IMR-90 (cell line): ENCODE measurements at regions not wholly inside any gene's neighbourhood (a gene's known extent, or its start where the extent isn't known, plus 50 kb on each side); places are given as distances from the start of the nearest gene placed in this dataset.

ENCODE experiments used
- ATAC-seq: fragments of 200-7000 bp; cut with Tn5 transposase; 2 replicates; pipeline ENCODE4 v1.9.1; 2020; ENCODE audit warnings: low read depth, mild to moderate bottlenecking, moderate library complexity
- BruUV-seq: library from RNA; stranded (reverse); fragments of 400-500 nt; replicated peaks from 2 replicates; lab custom pipeline; 2021; lab: Mats Ljungman, UMichigan
- CTCF ChIA-PET: fragments of 300-600 bp; formaldehyde crosslinking; extraction: SDS; loops from one replicate; lab custom pipeline; 2021; ENCODE audit warnings: antibody characterized with exemption; lab: Yijun Ruan, JAX
- POLR2A ChIA-PET: fragments of 300-600 bp; sonication (Branson Sonifier 250); formaldehyde crosslinking; loops from one replicate; lab custom pipeline; 2022; ENCODE audit warnings: antibody characterized with exemption; ENCODE audit not compliant: unreplicated experiment; lab: Charles Lee
- DNase-seq: peaks from one replicate; pipeline ENCODE4 v3.0.0; 2013
- H2AFZ ChIP-seq: replicated peaks from 2 replicates; pipeline ENCODE3; 2013; ENCODE audit warnings: low read length, mild to moderate bottlenecking; ENCODE audit not compliant: poor library complexity
- H2AK5ac ChIP-seq: 2 replicates; pipeline ENCODE4 v1.6.1; 2013; ENCODE audit warnings: low read depth, low read length, inconsistent platforms
- H2AK9ac ChIP-seq: replicated peaks from 2 replicates; pipeline ENCODE3; 2013; ENCODE audit warnings: mild to moderate bottlenecking, low read depth, low read length, moderate library complexity; ENCODE audit not compliant: poor library complexity
- H2BK120ac ChIP-seq: 2 replicates; pipeline ENCODE4 v1.6.1; 2013; ENCODE audit warnings: low read depth, low read length, inconsistent platforms
- H2BK15ac ChIP-seq: 3 replicates; pipeline ENCODE4 v1.6.1; 2013; ENCODE audit warnings: low read depth, low read length, inconsistent platforms
- H2BK20ac ChIP-seq: 2 replicates; pipeline ENCODE4 v1.6.1; 2013; ENCODE audit warnings: low read depth, mild to moderate bottlenecking, inconsistent platforms, low read length, moderate library complexity
- H2BK5ac ChIP-seq: 2 replicates; pipeline ENCODE4 v1.6.1; 2013; ENCODE audit warnings: mild to moderate bottlenecking, low read depth, low read length, inconsistent platforms; ENCODE audit not compliant: poor library complexity, severe bottlenecking
- H3K14ac ChIP-seq: replicated peaks from 2 replicates; pipeline ENCODE4 v1.6.1; 2013; ENCODE audit warnings: low read depth, low read length, inconsistent platforms
- H3K18ac ChIP-seq: 2 replicates; pipeline ENCODE4 v1.6.1; 2013; ENCODE audit warnings: low read depth, low read length, control low read depth
- H3K23ac ChIP-seq: 2 replicates; pipeline ENCODE4 v1.6.1; 2013; ENCODE audit warnings: low read depth, low read length, inconsistent platforms
- H3K27ac ChIP-seq: 2 replicates; pipeline ENCODE4 v1.5.1; 2013; ENCODE audit warnings: mild to moderate bottlenecking, control low read depth, low read length; ENCODE audit not compliant: insufficient read depth
- H3K27me3 ChIP-seq: 2 replicates; pipeline ENCODE4 v1.6.1; 2013; ENCODE audit warnings: low read length; ENCODE audit not compliant: control insufficient read depth, insufficient read depth
- H3K36me3 ChIP-seq: 2 replicates; pipeline ENCODE4 v1.6.1; 2013; ENCODE audit warnings: low read length, mixed read lengths; ENCODE audit not compliant: control insufficient read depth, insufficient read depth
- H3K4ac ChIP-seq: 2 replicates; pipeline ENCODE4 v1.6.1; 2013; ENCODE audit warnings: low read depth, low read length, inconsistent platforms
- H3K4me1 ChIP-seq: 2 replicates; pipeline ENCODE4 v1.6.1; 2013; ENCODE audit warnings: low read length, mixed read lengths; ENCODE audit not compliant: control insufficient read depth, insufficient read depth
- H3K4me2 ChIP-seq: 2 replicates; pipeline ENCODE4 v1.6.1; 2013; ENCODE audit warnings: low read depth, mild to moderate bottlenecking, control low read depth, low read length, moderate library complexity
- H3K4me3 ChIP-seq: 2 replicates; pipeline ENCODE4 v1.5.1; 2013; ENCODE audit warnings: low read depth, mild to moderate bottlenecking, control low read depth, low read length, moderate library complexity; ENCODE audit not compliant: insufficient read depth
- H3K56ac ChIP-seq: 2 replicates; pipeline ENCODE4 v1.6.1; 2013; ENCODE audit warnings: low read length, inconsistent platforms; ENCODE audit not compliant: insufficient read depth; ENCODE audit errors: extremely low read depth
- H3K79me1 ChIP-seq, 2 experiments: 2 replicates each; pipeline ENCODE4 v1.6.1; 2013; ENCODE audit warnings: low read length in 2 of 2, inconsistent platforms in 1 of 2, low read depth in 1 of 2
- H3K9ac ChIP-seq: 2 replicates; pipeline ENCODE4 v1.6.1; 2013; ENCODE audit warnings: low read depth, low read length, control low read depth
- H3K9me1 ChIP-seq: 2 replicates; pipeline ENCODE4 v1.6.1; 2013; ENCODE audit warnings: low read length, inconsistent platforms; ENCODE audit not compliant: insufficient read depth
- H3K9me3 ChIP-seq: 2 replicates; pipeline ENCODE4 v1.6.1; 2013; ENCODE audit warnings: low read length; ENCODE audit not compliant: control insufficient read depth, insufficient read depth
- H4K20me1 ChIP-seq: 2 replicates; pipeline ENCODE4 v1.6.1; 2013; ENCODE audit warnings: low read length, inconsistent platforms; ENCODE audit not compliant: insufficient read depth
- H4K5ac ChIP-seq: 2 replicates; pipeline ENCODE4 v1.6.1; 2013; ENCODE audit warnings: mild to moderate bottlenecking, low read depth, low read length, control low read depth
- H4K8ac ChIP-seq, 2 experiments: 2 replicates each; pipeline ENCODE4 v1.6.1; 2013; ENCODE audit warnings: low read depth in 2 of 2, low read length in 2 of 2, control low read depth in 1 of 2, inconsistent platforms in 1 of 2
- H4K91ac ChIP-seq: 2 replicates; pipeline ENCODE4 v1.6.1; 2013; ENCODE audit warnings: low read depth, low read length, inconsistent platforms; ENCODE audit not compliant: insufficient read depth
- CHD1 ChIP-seq: IDR thresholded peaks from 2 replicates; pipeline ENCODE4 v1.6.1; 2012; ENCODE audit warnings: low read depth, low read length, improper control_type of control experiment
- CTCF ChIP-seq: conservative IDR thresholded peaks from 2 replicates; pipeline ENCODE4 v1.5.1; 2012; ENCODE audit warnings: mild to moderate bottlenecking, low read depth, low read length, improper control_type of control experiment
- ELK1 ChIP-seq: fragments of 150-350 bp; IDR thresholded peaks from 2 replicates; pipeline ENCODE4 v1.6.1; 2016; ENCODE audit warnings: low read depth, mild to moderate bottlenecking, low read length, moderate library complexity, borderline replicate concordance
- MAZ ChIP-seq: IDR thresholded peaks from 2 replicates; pipeline ENCODE4 v1.6.1; 2012; ENCODE audit warnings: low read depth, mild to moderate bottlenecking, low read length, improper control_type of control experiment, moderate library complexity, borderline replicate concordance
- MXI1 ChIP-seq: IDR thresholded peaks from 2 replicates; pipeline ENCODE4 v1.6.1; 2012; ENCODE audit warnings: low read depth, mild to moderate bottlenecking, low read length, moderate library complexity, borderline replicate concordance
- NFE2L2 ChIP-seq: fragments of 150-350 bp; IDR thresholded peaks from 2 replicates; pipeline ENCODE4 v1.6.1; 2016; ENCODE audit warnings: low read depth, mild to moderate bottlenecking, low read length
- POLR2A ChIP-seq: IDR thresholded peaks from 2 replicates; pipeline ENCODE4 v1.6.1; 2012; ENCODE audit warnings: mild to moderate bottlenecking, low read depth, low read length
- RAD21 ChIP-seq: IDR thresholded peaks from 2 replicates; pipeline ENCODE4 v1.6.1; 2012; ENCODE audit warnings: low read length, improper control_type of control experiment
- RCOR1 ChIP-seq: IDR thresholded peaks from 2 replicates; pipeline ENCODE4 v1.6.1; 2012; ENCODE audit warnings: mild to moderate bottlenecking, low read length, improper control_type of control experiment; ENCODE audit not compliant: insufficient replicate concordance
- RFX5 ChIP-seq: IDR thresholded peaks from 2 replicates; pipeline ENCODE4 v1.8.0; 2012; ENCODE audit warnings: low read depth, mild to moderate bottlenecking, low read length, moderate library complexity
- WGBS, 2 experiments: methylation state at CpG; one replicate each; pipeline versions ENCODE4 v1.1.5 to v1.1.7; 2013; ENCODE audit warnings: missing lambda C conversion rate in 2 of 2; ENCODE audit not compliant: insufficient read length in 1 of 2; ENCODE audit errors: extremely low coverage in 2 of 2; 5-methylcytosine and 5-hydroxymethylcytosine counted together
- dilution Hi-C: fragments of 300-500 bp; cut with HindIII; formaldehyde crosslinking; loops from one replicate; pipeline ENCODE4 v1.14.3; 2018; ENCODE audit warnings: low sequenced_read_pairs; ENCODE audit not compliant: unreplicated experiment
- in situ Hi-C: fragments of 300-500 bp; cut with MboI; formaldehyde crosslinking; loops from 3 replicates; pipeline ENCODE4 v1.14.3; 2019; ENCODE audit warnings: low sequenced_read_pairs, inconsistent platforms, mixed read lengths
- intact Hi-C: fragments of 100-400 bp; cut with micrococcal nuclease; formaldehyde crosslinking; loops from 2 replicates; pipeline ENCODE4 v1.10.0; 2022

- Histone ChIP-seq H3K4me1 (0 out of 2 replicates have a peak, but pooled peaks cover 2% of the 10 kb centered on the region), H3K56ac (no peak overlapping the region), H3K36me3 (no peaks in the 10 kb centered on the region), H3K14ac (no peak overlapping the region), H4K20me1 (no peaks in the 10 kb centered on the region), H3K79me1 (no peaks in the 10 kb centered on the region), H3K4me2 (no peak overlapping the region), H4K5ac (no peak overlapping the region), H2BK5ac (peak overlapping the region; percentile 45), H3K18ac (no peak overlapping the region), H3K27ac (no peak overlapping the region), H3K27me3 (no peaks in the 10 kb centered on the region), H2AK5ac (no peak overlapping the region), H3K9me1 (no peaks in the 10 kb centered on the region), H3K4me3 (no peak overlapping the region), H4K91ac (no peak overlapping the region), H2AFZ (no peak overlapping the region), H3K9me3 (no peaks in the 10 kb centered on the region), H3K9ac (no peak overlapping the region), H2BK20ac (peak overlapping the region; percentile 61; the same call in 1 of the 2 replicates), H2BK15ac (no peak overlapping the region), H2BK120ac (peak overlapping the region; percentile 54; the same call in 1 of the 2 replicates), H2AK9ac (no peak overlapping the region), H3K23ac (no peak overlapping the region), H4K8ac (no peak overlapping the region; a peak in 1 of 4 replicates), H3K4ac (no peak overlapping the region; the same call in 1 of the 2 replicates)
- POLR2A ChIA-PET: no interaction called here
- dilution Hi-C loops: no loop called here
- no TSS peak for BruUV-seq
- DNase-seq (no peak), ATAC-seq (no peak)
- in situ Hi-C loops: no loop called here
- TF ChIP-seq NFE2L2: no peak
- no peak for TF ChIP-seq CTCF
- TF ChIP-seq RCOR1: no peak
- TF ChIP-seq POLR2A: no peak
- no peak for TF ChIP-seq MXI1
- TF ChIP-seq CHD1: no peak
- no peak for TF ChIP-seq RFX5
- no peak for TF ChIP-seq ELK1
- TF ChIP-seq MAZ: no peak
- TF ChIP-seq RAD21: no peak
- CTCF ChIA-PET: no interaction called here
- intact Hi-C loops: no loop called here
- no CpG with 5 or more reads among the region's 4 CpGs for WGBS, 2 experiments
Measured at GRCh38 chr1:101150266-101150665, 86.6 kb upstream of the S1PR1 start.
